NCI-H345 treated with DMSO at 0.1 percent for 48 hours (cell line): ENCODE measurements at regions not wholly inside any gene's neighbourhood (a gene's known extent, or its start where the extent isn't known, plus 50 kb on each side); places are given as distances from the start of the nearest gene placed in this dataset.
"Not testable (repeated sequence)": the region's sequence is repeated elsewhere in the genome, so short reads cannot be mapped to it uniquely, and the experiment has no call there.

Experiments
- DNase-seq: peaks from one replicate; lab custom pipeline; 2025; ENCODE audit not compliant: unreplicated experiment; lab: John Stamatoyannopoulos, UW

DNA sequence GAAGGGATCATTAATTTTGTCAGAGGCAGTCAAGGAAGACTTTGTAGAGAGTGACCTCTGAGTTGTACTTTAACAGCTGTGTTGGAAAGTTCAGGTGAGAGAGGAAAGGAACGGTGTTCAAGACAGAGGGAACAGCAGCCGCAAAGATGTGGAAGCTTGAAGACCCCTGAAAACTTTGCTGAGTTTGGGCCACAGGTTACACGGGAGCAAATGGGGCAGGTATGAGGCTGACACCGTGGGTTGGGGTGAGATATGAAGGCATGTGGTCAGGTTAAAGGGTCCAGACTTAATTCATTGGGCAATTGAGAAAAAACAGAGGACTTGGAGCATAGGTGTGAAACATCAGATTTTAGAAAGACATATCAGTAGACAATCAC, 72.0 kb upstream of the SERP2 start:
- DNase-seq = no peak

- no peak for DNase-seq
These were observed 71.4 kb upstream of the SERP2 start for GRCh38 chr13:44302233-44302632.

DNA sequence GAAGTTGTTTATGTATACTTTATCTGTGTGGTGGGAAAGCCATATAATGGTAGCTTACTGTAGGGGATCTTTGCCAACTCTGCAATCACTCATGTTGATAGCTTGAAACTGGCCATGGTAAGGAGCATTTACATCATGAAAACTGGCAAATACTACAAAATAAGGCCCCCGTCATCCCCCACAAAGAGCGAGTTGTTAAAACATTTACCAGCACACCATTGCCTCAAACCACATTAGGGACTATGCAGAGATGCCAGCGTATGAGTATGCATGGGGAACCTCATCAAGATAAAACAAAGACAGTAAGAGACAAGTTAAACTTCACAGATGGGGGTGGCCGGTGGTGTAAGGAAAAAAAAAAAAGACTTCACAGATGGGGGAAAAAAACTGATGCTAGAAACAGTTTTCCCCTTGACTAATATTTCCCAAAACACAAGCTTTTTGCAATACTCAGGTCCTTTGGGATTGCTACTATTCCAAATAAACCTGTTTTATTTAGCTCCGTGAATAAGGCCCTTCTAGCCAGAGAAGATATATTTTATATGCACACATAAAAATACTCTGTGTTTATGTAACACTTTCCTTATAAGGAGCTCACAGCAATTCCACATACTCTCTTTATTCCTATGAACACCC, 70.6 kb upstream of the SERP2 start:
- DNase-seq = no peak

DNA sequence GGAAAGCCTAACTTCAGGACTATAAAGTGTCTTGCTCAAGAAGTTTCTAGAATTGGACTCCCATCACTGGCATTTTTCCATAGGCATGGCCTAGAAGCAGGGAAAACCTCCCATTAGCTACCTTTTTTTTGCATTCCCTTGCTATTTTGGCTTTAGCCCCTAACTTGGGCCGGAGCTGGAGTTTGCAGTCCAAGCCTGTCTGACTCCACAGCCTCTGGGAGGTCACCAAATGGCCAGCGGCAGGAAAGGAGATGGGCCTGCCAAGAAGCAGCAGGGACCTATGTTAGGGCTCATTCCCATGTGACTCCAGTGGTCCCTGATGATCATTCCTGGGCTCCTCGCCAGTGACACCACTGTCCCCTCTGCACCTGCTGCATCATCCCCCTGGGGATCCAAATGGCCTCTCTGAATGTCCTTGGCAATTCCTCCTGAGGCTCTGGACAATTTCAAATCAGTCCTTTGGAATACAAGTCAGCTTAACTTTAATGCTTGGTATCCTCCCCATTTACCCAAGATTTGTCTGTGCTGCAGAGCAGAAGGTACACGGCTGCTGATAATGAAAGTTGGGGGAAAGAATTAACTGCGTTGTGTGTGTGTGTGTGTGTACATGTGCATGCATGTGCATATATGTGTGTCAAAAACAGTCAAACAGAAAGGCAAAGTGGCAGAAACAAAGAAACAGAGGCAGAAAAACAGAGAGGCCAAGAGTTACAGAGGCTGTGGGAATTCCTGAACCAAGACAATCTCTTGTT, 69.8 kb upstream of the SERP2 start:
- no peak for DNase-seq

DNA sequence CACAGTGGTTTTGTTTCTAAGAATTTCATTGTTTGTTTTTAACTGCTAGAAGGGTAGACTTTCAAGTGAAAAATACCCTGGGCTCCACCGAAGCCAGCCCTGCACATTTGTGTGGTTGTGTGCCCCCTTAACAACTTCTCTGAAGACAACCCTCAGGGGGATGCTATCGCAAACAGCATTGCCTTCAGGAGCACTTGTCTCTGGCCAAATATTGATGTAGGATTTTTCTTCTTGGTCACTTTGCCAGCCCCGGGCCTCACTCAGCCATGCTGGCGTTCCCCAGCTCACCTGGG, 69.2 kb upstream of the SERP2 start:
- no peak for DNase-seq

- DNase-seq = no peak
These were observed 68.3 kb upstream of the SERP2 start for GRCh38 chr13:44305286-44305685.

DNA sequence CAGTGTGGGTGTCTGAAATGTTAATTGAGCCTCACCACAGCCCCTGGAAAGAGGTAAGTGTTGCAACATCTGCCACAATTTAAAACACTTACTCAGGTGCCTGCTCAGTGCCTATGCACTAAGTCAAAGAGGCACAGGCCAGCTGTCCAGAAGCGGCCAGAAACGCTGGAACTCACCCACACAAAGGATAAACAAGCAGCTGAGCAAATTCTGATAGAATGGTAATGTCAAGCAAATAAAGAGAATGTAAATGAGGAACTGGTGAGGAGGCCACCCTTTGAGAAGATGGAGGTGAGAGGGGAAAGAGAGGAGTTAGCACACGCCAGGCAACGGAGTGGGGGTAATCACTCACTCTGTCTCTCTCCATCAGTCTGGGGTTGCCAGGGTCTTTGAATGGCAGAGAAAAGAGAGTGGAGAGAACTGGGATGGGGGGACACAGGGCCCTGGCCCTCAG, 67.7 kb upstream of the SERP2 start:
- DNase-seq = peak; percentile 56

DNA sequence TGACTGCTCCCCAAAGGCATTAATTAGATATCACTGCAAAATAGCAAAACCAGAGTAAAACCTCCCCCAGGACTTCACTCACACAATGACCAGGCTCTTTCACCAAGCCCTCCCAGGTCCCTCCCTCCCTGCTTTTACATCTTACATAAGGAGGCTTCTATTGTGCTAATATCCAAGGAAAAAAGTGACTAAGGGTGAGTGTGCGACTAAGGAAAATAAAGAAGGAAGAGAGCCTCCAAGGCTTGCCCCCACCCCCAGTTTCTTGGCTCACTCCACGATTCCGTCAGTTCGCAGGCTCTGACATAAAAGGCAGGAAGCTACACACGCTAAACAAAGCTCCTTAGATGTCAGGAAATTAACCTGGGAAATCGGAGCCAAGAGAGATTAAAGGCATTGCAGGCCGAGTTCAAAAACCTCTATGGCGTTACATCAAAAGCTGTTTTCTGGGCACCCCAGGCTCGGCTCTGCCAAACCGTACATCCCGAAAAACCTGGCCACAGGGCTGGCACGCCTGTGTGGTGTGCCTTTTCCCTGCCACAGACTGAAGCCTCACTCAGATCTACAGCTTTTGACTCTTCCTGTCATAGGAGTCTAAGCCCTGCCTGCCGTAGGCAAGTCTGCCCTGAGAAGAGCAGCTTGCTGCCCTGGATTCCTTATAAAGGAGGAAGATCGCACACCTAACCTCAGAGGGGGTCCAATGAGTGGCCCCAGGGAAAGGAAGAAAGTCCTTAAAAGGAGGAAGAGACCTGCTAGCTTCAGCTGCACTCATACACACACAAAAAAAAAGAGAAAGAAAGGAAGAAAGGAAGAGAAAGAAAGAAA, 67.0 kb upstream of the SERP2 start:
- no peak for DNase-seq

DNA sequence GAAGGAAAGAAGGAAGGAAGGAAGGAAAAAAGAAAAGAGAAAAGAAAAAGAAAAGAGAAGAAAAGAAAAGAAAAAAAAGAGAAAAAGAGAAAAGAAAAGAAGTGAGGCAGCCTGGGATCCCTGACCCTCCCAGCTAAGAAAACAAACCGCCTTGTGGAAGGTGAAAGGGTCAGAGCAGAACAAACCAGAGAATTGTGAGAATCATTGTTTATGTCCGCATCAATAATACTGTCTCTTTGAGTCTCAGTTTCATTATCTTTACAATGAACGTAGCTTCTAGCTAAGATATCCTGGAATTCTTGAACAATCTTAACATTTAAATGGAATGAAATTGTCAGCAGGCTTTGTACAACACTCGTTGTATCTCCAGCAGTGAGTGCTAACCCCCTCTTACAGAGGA, 66.4 kb upstream of the SERP2 start:
- no peak for DNase-seq

DNA sequence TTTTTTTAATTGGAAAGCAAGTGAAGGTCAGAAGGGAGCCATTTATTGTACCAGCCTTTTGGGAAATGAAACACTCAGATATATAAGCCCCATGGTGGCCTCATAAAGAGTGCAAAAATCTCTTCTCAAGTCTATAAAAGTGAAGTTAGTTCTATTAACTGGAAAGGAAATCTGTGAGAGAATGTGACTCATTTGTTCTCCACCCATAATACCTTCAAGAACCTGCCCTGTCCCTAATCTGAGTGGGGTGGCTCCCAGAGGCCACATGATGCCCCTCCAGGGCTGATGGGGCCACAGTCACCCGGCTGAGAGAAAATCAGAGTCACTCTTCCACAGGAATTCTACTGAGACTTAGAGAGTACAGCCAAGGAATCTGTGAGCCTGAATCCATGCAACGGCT, 65.8 kb upstream of the SERP2 start:
- DNase-seq = no peak

- DNase-seq = no peak
These were observed 65.3 kb upstream of the SERP2 start for GRCh38 chr13:44308352-44308751.

- no peak for DNase-seq
These were observed 63.5 kb upstream of the SERP2 start for GRCh38 chr13:44309794-44310757.

- no peak for DNase-seq
These were observed 62.4 kb upstream of the SERP2 start for GRCh38 chr13:44311011-44311780.

- DNase-seq = no peak
These were observed 61.5 kb upstream of the SERP2 start for GRCh38 chr13:44312131-44312530.

- no peak for DNase-seq
These were observed 60.6 kb upstream of the SERP2 start for GRCh38 chr13:44312834-44313551.

DNA sequence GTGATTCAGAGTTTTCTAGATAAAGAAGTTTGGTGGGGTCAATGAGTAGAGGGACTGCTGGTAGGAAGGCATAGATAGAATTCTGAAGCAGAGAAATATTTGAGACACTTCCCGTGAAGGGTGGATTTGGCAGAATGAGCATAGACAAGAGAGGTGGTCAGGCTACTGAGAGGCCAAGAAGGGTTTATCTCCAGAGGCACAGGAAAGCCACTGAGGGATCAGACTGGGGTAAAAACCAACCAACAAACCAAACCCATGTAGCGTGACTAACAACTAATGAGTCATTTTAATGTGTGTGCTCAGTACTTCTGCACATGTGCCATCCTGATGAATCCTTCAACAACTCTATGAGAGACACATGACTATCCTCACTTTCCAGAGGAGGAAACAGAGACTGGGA, 60.0 kb upstream of the SERP2 start:
- DNase-seq = no peak

DNA sequence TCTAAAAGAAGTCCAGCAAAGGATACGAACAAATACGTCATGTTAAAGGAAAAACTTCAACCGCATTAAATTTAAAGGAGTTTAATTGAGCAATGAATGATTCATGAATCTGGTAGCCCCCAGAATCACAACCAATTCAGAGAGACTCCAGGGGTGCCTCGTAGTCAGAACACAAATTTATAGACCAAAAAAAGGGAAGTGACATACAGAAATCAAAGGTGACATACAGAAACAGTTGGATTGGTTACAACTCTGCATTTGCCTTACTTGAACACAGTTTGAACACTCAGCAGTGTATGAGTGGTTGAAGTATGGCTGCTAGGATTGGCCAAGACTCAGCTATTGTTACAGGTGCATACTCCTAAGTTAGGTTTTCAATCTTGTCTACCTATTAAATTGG, 59.5 kb upstream of the SERP2 start:
- DNase-seq = not testable (repeated sequence)

DNA sequence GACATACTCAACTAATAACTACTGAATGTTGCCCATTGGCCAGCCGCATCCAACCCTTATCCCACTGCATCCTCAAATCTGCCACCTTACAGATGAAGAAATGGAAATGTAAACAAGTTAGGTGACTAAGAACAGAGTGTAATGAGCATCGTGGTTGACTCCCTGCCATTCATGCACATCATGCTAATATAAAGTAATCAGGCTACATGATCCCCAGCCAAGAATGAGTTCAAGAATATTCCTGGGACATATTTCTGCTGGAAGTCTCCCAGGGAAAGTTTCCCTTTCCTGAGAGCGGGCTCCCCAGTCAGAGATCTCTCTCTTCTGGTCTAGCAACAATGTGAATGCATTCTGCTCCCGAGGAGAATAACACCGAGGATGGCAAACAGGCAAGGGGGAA, 55.9 kb upstream of the SERP2 start:
- no peak for DNase-seq

- DNase-seq = no peak
These were observed 55.5 kb upstream of the SERP2 start for GRCh38 chr13:44318161-44318560.

GRCh38 chr13:44320611-44321010, 53.0 kb upstream of the SERP2 start:
- no peak for DNase-seq
